GM12878 (cell line): ENCODE measurements at regions not wholly inside any gene's neighbourhood (a gene's known extent, or its start where the extent isn't known, plus 50 kb on each side); places are given as distances from the start of the nearest gene placed in this dataset.

Source experiments
- ATAC-seq: fragments of 200-7000 bp; cut with Tn5 transposase; 3 replicates; pipeline ENCODE4 v1.9.1; 2020; ENCODE audit warnings: mild to moderate bottlenecking, moderate library complexity
- BruUV-seq: library from RNA; stranded (reverse); fragments of 400-500 nt; replicated peaks from 2 replicates; lab custom pipeline; 2021; lab: Mats Ljungman, UMichigan
- CTCF ChIA-PET: fragments of 300-600 bp; sonication (Branson Sonifier 250); formaldehyde crosslinking; extraction: SDS; loops from one replicate; lab custom pipeline; 2021; ENCODE audit warnings: inconsistent platforms; lab: Yijun Ruan, JAX
- POLR2A ChIA-PET: fragments of 350-600 bp; formaldehyde crosslinking; extraction: SDS; loops from one replicate; lab custom pipeline; 2021; ENCODE audit warnings: inconsistent platforms; lab: Charles Lee
- RAD21 ChIA-PET: fragments of 300-600 bp; sonication (Branson Sonifier 250); formaldehyde crosslinking; loops from one replicate; lab custom pipeline; 2023; ENCODE audit warnings: antibody characterized with exemption; ENCODE audit not compliant: unreplicated experiment; lab: Charles Lee
- SMC1A ChIA-PET: fragments of 300-600 bp; sonication (Branson Sonifier 250); formaldehyde crosslinking; loops from one replicate; lab custom pipeline; 2023; ENCODE audit not compliant: unreplicated experiment, uncharacterized antibody; lab: Charles Lee
- DNase-seq: peaks from one replicate; pipeline ENCODE4 v3.0.0-alpha.2; 2011; ENCODE audit warnings: low read depth, low spot score
- FAIRE-seq: peaks from 3 replicates; lab custom pipeline; 2011; peaks lifted over from hg19 to GRCh38; lab: Jason Lieb, UNC
- H2AFZ ChIP-seq: 2 replicates; pipeline ENCODE4 v1.6.0; 2011; ENCODE audit warnings: low read depth, low read length, control low read depth; ENCODE audit not compliant: control insufficient read depth
- H3K27ac ChIP-seq: 2 replicates; pipeline ENCODE4 v1.5.1; 2011; ENCODE audit warnings: control low read depth; ENCODE audit not compliant: control insufficient read depth, insufficient read depth
- H3K27me3 ChIP-seq, 2 experiments: replicated peaks in 1 of 2; 2 replicates each; pipeline versions ENCODE4 v1.6.0 to v1.6.1; 2011; ENCODE audit warnings: low read length in 1 of 2; ENCODE audit not compliant: control insufficient read depth in 2 of 2, insufficient read depth in 2 of 2
- H3K36me3 ChIP-seq, 2 experiments: 2 replicates each; pipeline ENCODE4 v1.5.1; 2011; ENCODE audit warnings: low read length in 1 of 2; ENCODE audit not compliant: control insufficient read depth in 2 of 2, insufficient read depth in 2 of 2
- H3K4me1 ChIP-seq: 2 replicates; pipeline ENCODE4 v1.6.1; 2011; ENCODE audit warnings: mild to moderate bottlenecking, low read length, moderate library complexity, mixed read lengths; ENCODE audit not compliant: control insufficient read depth, insufficient read depth
- H3K4me2 ChIP-seq: 2 replicates; pipeline ENCODE4 v1.6.0; 2011; ENCODE audit warnings: control low read depth; ENCODE audit not compliant: control insufficient read depth, insufficient read depth
- H3K4me3 ChIP-seq: fragments of 200-600 bp; sonication (generic); 2 replicates; pipeline ENCODE4 v1.5.1; 2016
- H3K79me2 ChIP-seq: 2 replicates; pipeline ENCODE4 v1.6.0; 2011; ENCODE audit warnings: low read length; ENCODE audit not compliant: control insufficient read depth, insufficient read depth
- H3K9ac ChIP-seq: 2 replicates; pipeline ENCODE4 v1.8.0; 2011; ENCODE audit warnings: low read length, control low read depth, mixed read lengths; ENCODE audit not compliant: control insufficient read depth, insufficient read depth
- H3K9me3 ChIP-seq: replicated peaks from 3 replicates; pipeline ENCODE4 v1.5.1; 2011; ENCODE audit warnings: mild to moderate bottlenecking, low read length; ENCODE audit not compliant: control insufficient read depth, insufficient read depth
- H4K20me1 ChIP-seq: 2 replicates; pipeline ENCODE4 v1.6.0; 2011; ENCODE audit not compliant: control insufficient read depth, insufficient read depth
- BCLAF1 ChIP-seq: fragments of 450-650 bp; IDR thresholded peaks from 2 replicates; pipeline ENCODE4 v1.6.1; 2017; ENCODE audit warnings: antibody characterized with exemption, mild to moderate bottlenecking, moderate library complexity
- GABPA ChIP-seq: IDR thresholded peaks from 2 replicates; pipeline ENCODE4 v1.6.1; 2014; ENCODE audit warnings: antibody characterized with exemption, low read depth, mild to moderate bottlenecking, inconsistent platforms
- NFXL1 ChIP-seq: fragments of 450-650 bp; IDR thresholded peaks from 2 replicates; pipeline ENCODE4 v1.6.1; 2017; ENCODE audit warnings: antibody characterized with exemption, mild to moderate bottlenecking, borderline replicate concordance
- NFYA ChIP-seq: IDR thresholded peaks from 2 replicates; pipeline ENCODE4 v1.6.1; 2011; ENCODE audit warnings: low read depth, mild to moderate bottlenecking, low read length, improper control_type of control experiment, borderline replicate concordance
- NKRF ChIP-seq: fragments of 450-650 bp; conservative IDR thresholded peaks from 2 replicates; pipeline ENCODE4 v1.6.1; 2017; ENCODE audit warnings: mild to moderate bottlenecking, moderate library complexity
- SMARCA5 ChIP-seq: fragments of 450-650 bp; IDR thresholded peaks from 2 replicates; pipeline ENCODE4 v1.6.1; 2017; ENCODE audit warnings: mild to moderate bottlenecking
- WGBS: methylation state at CpG from one replicate; pipeline ENCODE4 v1.1.6; 2016; ENCODE audit warnings: low lambda C conversion rate; ENCODE audit not compliant: insufficient replicate concordance, insufficient coverage; ENCODE audit errors: missing lambda C conversion rate; 5-methylcytosine and 5-hydroxymethylcytosine counted together
- in situ Hi-C: fragments of 300-500 bp; cut with MboI; formaldehyde crosslinking; loops from 9 replicates; pipeline ENCODE4 v1.14.3; 2018; ENCODE audit warnings: mixed read lengths
- intact Hi-C: fragments of 100-400 bp; cut with micrococcal nuclease; formaldehyde crosslinking; loops from one replicate; pipeline ENCODE4 v1.14.2; 2022; ENCODE audit not compliant: unreplicated experiment

GRCh38 chr3:117520582-117520981 lies 811.0 kb downstream of the TUSC7 start (continued):
- TF ChIP-seq NKRF (no peak), NFYA (no peak)

- FAIRE-seq (peak; percentile 18), DNase-seq (no peak), ATAC-seq (no peak)
- no peaks in the 10 kb centered on the region for H4K20me1 ChIP-seq
- TF ChIP-seq NFXL1 (no peak), GABPA (no peak), SMARCA5 (no peak), BCLAF1 (no peak)
- 47% methylated on average over 5 of the region's 5 CpGs for WGBS
- ChIA-PET POLR2A (no interaction called here), RAD21 (interaction anchor here (1.4 to 4.3 kb wide), 5 partner anchors 35 to 505 kb away, joined by 4 to 84 read pairs (median 34); no protein-coding TSS in a partner anchor), CTCF (interaction anchor here (0.9 to 6.4 kb wide), 7 partner anchors 14 to 753 kb away, joined by 3 to 177 read pairs (median 15); no protein-coding TSS in a partner anchor), SMC1A (interaction anchor here (1.1 to 7.7 kb wide), 13 partner anchors 9 to 753 kb away, joined by 4 to 187 read pairs (median 17); no protein-coding TSS in a partner anchor)
- BruUV-seq, result no TSS peak
- H3K9ac ChIP-seq, result no peak overlapping the region
- no peaks in the 10 kb centered on the region for H3K9me3 ChIP-seq
- no peaks in the 10 kb centered on the region for H3K79me2 ChIP-seq
- no peaks in the 10 kb centered on the region for H3K4me1 ChIP-seq
- H3K4me2 ChIP-seq, result no peak overlapping the region
- in situ Hi-C loops (loop anchor here (10.0 kb wide), 2 partner anchors 509 to 749 kb away; no protein-coding TSS in a partner anchor), intact Hi-C loops (no loop called here)
- no peak overlapping the region for H3K27ac ChIP-seq
- H3K27me3 ChIP-seq, result no peaks in the 10 kb centered on the region
- H3K4me3 ChIP-seq, result no peak overlapping the region
- no peak overlapping the region for H2AFZ ChIP-seq
- H3K36me3 ChIP-seq, result no peaks in the 10 kb centered on the region
Observed at GRCh38 chr3:117523418-117523817, 813.8 kb downstream of the TUSC7 start.
